ENCODE measurements at regions not wholly inside any gene's neighbourhood (a gene's known extent, or its start where the extent isn't known, plus 50 kb on each side); places are given as distances from the start of the nearest gene placed in this dataset.
"Not testable (repeated sequence)": the region's sequence is repeated elsewhere in the genome, so short reads cannot be mapped to it uniquely, and the experiment has no call there.

- no peak for DNase-seq (ENCODE audit: low read depth in 2 of 2)
These were observed 890.2 kb upstream of the NCAM2 start for GRCh38 chr21:20108016-20108415.

- no peak for DNase-seq (ENCODE audit: low read depth in 2 of 2)
These were observed 889.2 kb upstream of the NCAM2 start for GRCh38 chr21:20108976-20109540.

- no peak for DNase-seq (ENCODE audit: low read depth in 2 of 2)
These were observed 887.8 kb upstream of the NCAM2 start for GRCh38 chr21:20110368-20110767.

- DNase-seq (ENCODE audit: low read depth in 2 of 2): no peak
These were observed 846.5 kb upstream of the NCAM2 start for GRCh38 chr21:20151741-20152140.

- DNase-seq (ENCODE audit: low read depth in 2 of 2): no peak
These were observed 835.0 kb upstream of the NCAM2 start for GRCh38 chr21:20163167-20163566.

GRCh38 chr21:20167059-20167458 is 831.1 kb upstream of the NCAM2 start:
- DNase-seq (ENCODE audit: low read depth in 2 of 2): no peak

- no peak for DNase-seq (ENCODE audit: low read depth in 2 of 2)
These were observed 828.2 kb upstream of the NCAM2 start for GRCh38 chr21:20169812-20170576.

- DNase-seq (ENCODE audit: low read depth in 2 of 2): no peak
These were observed 812.0 kb upstream of the NCAM2 start for GRCh38 chr21:20186186-20186585.

- DNase-seq (ENCODE audit: low read depth in 2 of 2): no peak
These were observed 811.2 kb upstream of the NCAM2 start for GRCh38 chr21:20187028-20187427.

GRCh38 chr21:20201323-20201722 is 796.9 kb upstream of the NCAM2 start:
- not testable (repeated sequence) for DNase-seq (ENCODE audit: low read depth in 2 of 2)

GRCh38 chr21:20207335-20207734 is 790.9 kb upstream of the NCAM2 start:
- no peak for DNase-seq (ENCODE audit: low read depth in 2 of 2)

GRCh38 chr21:20215959-20216358 is 782.2 kb upstream of the NCAM2 start:
- DNase-seq (ENCODE audit: low read depth in 2 of 2): no peak

- DNase-seq (ENCODE audit: low read depth in 2 of 2): no peak
These were observed 777.6 kb upstream of the NCAM2 start for GRCh38 chr21:20220586-20220985.

- DNase-seq (ENCODE audit: low read depth in 2 of 2): not testable (repeated sequence)
These were observed 776.2 kb upstream of the NCAM2 start for GRCh38 chr21:20221981-20222380.

GRCh38 chr21:20236649-20237048 is 761.6 kb upstream of the NCAM2 start:
- DNase-seq (ENCODE audit: low read depth in 2 of 2): not testable (repeated sequence)

GRCh38 chr21:20249401-20249800 is 748.8 kb upstream of the NCAM2 start:
- DNase-seq (ENCODE audit: low read depth in 2 of 2): no peak

GRCh38 chr21:20250337-20250736 is 747.9 kb upstream of the NCAM2 start:
- no peak for DNase-seq (ENCODE audit: low read depth in 2 of 2)

GRCh38 chr21:20253261-20253660 is 744.9 kb upstream of the NCAM2 start:
- DNase-seq (ENCODE audit: low read depth in 2 of 2): no peak

- no peak for DNase-seq (ENCODE audit: low read depth in 2 of 2)
These were observed 743.2 kb upstream of the NCAM2 start for GRCh38 chr21:20254964-20255363.

GRCh38 chr21:20257052-20257740 is 741.0 kb upstream of the NCAM2 start:
- DNase-seq (ENCODE audit: low read depth in 2 of 2): no peak

GRCh38 chr21:20258542-20258941 is 739.7 kb upstream of the NCAM2 start:
- no peak for DNase-seq (ENCODE audit: low read depth in 2 of 2)

- no peak for DNase-seq (ENCODE audit: low read depth in 2 of 2)
These were observed 739.0 kb upstream of the NCAM2 start for GRCh38 chr21:20259031-20259867.

All from stimulated activated CD8-positive, alpha-beta memory T cell treated with anti-CD3 and anti-CD28 coated beads, Interleukin-2, amount 100 ng/mL, for 48 hours (primary cell).